Choroid plexus epithelial cell (primary cell): ENCODE measurements at regions not wholly inside any gene's neighbourhood (a gene's known extent, or its start where the extent isn't known, plus 50 kb on each side); places are given as distances from the start of the nearest gene placed in this dataset.
"Not testable (repeated sequence)": the region's sequence is repeated elsewhere in the genome, so short reads cannot be mapped to it uniquely, and the experiment has no call there.

ENCODE experiments used
- DNase-seq: peaks from one replicate; pipeline ENCODE4 v3.0.0-alpha.2; 2010; ENCODE audit warnings: low read depth
- H3K4me3 ChIP-seq: 2 replicates; pipeline ENCODE4 v1.5.1; 2011; ENCODE audit warnings: low read depth, mild to moderate bottlenecking, control low read depth, low read length, moderate library complexity
- CTCF ChIP-seq: conservative IDR thresholded peaks from 2 replicates; pipeline ENCODE4 v1.5.1; 2011; ENCODE audit warnings: low read depth, mild to moderate bottlenecking, control low read depth, inconsistent platforms, low read length, moderate library complexity

DNA sequence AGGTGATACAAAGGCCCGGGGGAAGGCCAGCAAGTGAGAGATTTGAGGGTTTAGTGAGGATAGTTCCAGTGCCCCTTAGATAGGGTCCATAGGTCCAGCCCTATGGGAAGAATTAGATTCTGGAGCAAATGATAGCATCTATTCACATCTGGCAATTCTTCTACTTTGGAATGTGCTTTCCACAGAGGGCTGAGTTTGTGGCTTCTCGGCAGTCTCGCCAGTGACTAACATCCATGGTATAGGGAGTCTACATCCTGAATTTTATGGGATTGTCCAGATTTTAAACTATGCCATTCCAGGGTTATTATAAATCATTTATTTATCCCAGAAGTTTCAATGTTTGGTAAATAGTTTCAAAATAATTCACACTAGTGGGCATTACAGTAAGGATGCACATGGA lies 207.3 kb upstream of the ADO start:
- no peak for TF ChIP-seq CTCF

DNA sequence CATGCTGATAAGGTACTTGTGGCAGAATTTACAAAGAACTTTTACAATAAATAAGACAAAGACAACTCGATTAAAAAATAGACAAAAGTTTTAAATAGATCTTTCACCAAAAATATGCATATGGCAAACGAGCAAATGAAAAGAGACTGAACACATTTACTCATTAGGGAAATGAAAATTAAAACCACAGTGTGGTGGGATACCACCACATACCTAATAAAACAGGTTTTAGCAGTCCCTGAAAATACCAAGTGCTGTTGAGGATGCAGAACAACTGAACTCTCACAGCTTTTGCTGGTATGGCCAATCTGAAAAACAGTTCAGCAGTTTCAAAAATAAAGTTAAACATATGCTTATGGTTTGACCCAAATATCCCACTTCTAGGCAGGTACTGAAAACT lies 205.4 kb upstream of the ADO start:
- no peak for TF ChIP-seq CTCF
- no peak for DNase-seq
- H3K4me3 ChIP-seq, result no peak overlapping the region

More for the DNA sequence above, 207.3 kb upstream of the ADO start:
- H3K4me3 ChIP-seq, result no peak overlapping the region
- DNase-seq, result peak; percentile 20

DNA sequence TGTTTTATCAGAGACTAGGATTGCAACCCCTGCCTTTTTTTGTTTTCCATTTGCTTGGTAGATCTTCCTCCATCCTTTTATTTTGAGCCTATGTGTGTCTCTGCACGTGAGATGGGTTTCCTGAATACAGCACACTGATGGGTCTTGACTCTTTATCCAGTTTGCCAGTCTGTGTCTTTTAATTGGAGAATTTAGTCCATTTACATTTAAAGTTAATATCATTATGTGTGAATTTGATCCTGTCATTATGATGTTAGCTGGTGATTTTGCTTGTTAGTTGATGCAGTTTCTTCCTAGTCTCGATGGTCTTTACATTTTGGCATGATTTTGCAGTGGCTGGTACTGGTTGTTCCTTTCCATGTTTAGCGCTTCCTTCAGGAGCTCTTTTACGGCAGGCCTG lies 198.0 kb upstream of the ADO start:
- not testable (repeated sequence) for H3K4me3 ChIP-seq, DNase-seq

GRCh38 chr10:62608189-62608875 lies 196.2 kb upstream of the ADO start:
- DNase-seq, H3K4me3 ChIP-seq: not testable (repeated sequence)

DNA sequence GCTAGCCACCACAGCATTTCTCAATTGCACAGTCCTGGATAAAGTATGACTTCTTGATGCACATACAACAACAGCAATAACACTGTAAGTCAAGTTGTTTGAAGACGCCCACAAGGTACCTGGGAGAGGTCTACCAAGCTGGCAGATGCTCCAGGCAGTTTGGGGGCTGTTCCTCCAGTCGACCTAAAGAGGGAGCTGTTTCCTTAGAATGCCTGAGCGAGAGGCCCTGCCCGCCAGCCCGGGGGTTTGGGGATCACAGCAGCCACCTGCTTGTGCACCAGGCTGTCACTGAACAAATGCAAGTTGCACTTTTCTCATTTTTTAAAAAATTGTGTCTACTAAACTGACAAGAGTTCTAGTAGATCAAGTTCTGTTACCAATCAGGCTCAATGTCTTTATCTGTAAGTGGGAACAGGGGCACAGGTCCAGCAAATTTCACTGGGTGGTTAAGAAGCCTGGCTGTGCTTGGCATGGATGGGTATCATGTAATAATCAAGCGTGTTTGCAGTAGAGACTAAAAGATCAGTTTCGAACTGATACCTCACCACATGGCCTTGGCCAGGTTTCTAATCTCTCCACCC lies 193.8 kb upstream of the ADO start:
- DNase-seq, result peak; percentile 70
- no peak overlapping the region for H3K4me3 ChIP-seq
- peak; percentile 97 for TF ChIP-seq CTCF

- DNase-seq, result peak; percentile 70
- no peak overlapping the region for H3K4me3 ChIP-seq
- no peak for TF ChIP-seq CTCF
Observed at GRCh38 chr10:62613424-62613823, 191.1 kb upstream of the ADO start.

DNA sequence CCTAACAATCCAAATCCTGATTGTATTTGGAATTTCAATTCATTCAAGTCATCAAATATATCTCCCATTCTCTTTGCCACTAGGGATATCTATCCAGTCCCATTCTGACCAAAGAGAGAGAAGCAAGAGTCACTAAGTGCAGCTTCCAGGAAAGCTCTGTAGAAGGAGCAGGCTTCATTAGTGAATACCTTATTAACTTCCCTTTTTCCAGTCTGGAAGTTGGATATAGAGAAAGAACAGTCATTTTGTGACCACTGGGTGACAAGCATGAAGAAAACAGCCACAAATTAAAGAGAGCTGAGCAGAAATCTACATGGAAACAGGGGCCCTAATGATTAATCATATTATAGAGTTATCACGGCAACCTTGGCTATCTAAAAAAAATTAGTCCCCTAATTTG lies 190.7 kb upstream of the ADO start:
- TF ChIP-seq CTCF, result no peak
- H3K4me3 ChIP-seq, result no peak overlapping the region
- no peak for DNase-seq

DNA sequence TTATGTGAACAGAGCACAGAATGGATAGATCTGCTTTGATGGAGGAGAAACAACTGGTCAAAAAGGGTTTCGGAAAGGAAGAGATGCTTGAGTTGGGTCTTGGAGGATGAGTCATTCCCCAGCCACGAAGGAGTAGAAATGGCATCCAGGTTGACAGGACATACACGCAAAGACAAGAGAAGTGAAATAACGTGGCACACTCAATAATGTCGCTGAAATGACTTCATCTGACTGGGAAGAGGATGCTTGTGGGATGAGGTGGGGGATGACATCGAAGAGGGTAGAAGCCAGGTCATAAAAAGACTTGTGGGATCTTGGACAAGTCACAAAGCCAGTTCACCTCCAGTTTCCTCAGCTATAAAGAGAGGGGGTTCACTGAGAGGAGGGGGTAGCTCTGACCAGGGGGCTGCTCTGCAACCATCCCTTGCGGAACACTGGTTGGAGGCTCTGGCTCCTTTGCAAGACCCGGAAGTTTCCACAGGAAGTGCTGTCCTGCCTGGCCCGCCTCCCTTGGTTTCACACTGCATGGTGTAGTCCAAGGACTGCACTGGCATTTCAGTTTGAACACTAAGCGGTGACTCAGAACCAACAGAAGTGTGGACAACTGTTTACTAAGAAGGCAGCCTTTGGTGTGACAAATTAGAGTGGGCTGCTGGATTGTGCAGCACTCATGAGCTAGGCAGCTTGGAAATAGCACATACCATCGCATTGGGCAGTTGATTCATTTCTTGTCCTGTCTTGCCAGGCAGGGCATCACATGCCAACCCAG lies 189.9 kb upstream of the ADO start:
- H3K4me3 ChIP-seq, result no peak overlapping the region
- DNase-seq, result no peak

More for the DNA sequence above, 189.9 kb upstream of the ADO start:
- no peak for TF ChIP-seq CTCF
